ENCODE measurements at regions not wholly inside any gene's neighbourhood (a gene's known extent, or its start where the extent isn't known, plus 50 kb on each side); places are given as distances from the start of the nearest gene placed in this dataset.

DNA sequence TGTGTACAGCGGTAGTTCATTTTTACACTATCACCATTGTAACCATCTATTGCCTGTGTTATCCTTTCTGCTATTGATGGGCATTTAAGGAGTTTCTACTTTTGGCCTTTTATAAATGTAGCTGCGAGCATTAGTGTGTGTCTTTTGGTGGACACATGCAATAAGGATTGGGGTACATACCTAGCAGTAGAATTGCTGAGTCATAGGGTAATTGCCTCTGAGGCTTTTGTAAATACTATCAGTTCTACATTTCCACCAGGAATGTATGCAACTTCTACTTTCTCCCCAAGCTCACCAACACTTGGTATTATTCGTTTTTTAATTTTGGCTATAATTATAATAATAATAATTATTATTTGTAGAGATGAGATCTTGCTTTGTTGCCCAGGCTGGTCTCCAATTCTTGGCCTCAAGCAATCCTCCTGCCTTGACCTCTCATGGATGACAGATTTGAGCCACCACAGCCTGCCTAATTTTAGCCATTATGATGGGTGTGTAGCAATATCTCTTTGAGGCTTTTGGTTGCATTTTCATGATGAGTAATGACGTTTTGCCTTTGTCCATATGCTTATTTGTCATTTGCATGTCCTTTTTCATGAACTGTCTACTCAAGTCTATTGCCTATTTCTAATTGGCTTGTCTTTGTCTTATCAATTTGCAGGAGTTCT lies 277.0 kb downstream of the ACTR3B start:
- WGBS, 2 experiments (ENCODE audit: low coverage in 1 of 2, low lambda C conversion rate in 2 of 2, missing lambda C conversion rate in 2 of 2): 16 to 18% methylated on average over 4 of the region's 4 CpGs
- Histone ChIP-seq H4K20me1 (ENCODE audit: insufficient read depth) (no peaks in the 10 kb centered on the region), H3K9me3 (ENCODE audit: low read depth) (no peaks in the 10 kb centered on the region), H3K4me3 (no peak overlapping the region), H3K27ac (no peak overlapping the region), H3K4me2 (ENCODE audit: unreplicated experiment) (no peak overlapping the region), H3K4me1 (ENCODE audit: insufficient read depth) (no peaks in the 10 kb centered on the region), H3K9ac (no peak overlapping the region), H2AFZ (no peak overlapping the region), H3K36me3 (ENCODE audit: low read depth) (no peaks in the 10 kb centered on the region), H3K9me2 (ENCODE audit: insufficient read depth) (no peaks in the 10 kb centered on the region), H3K79me2 (ENCODE audit: insufficient read depth) (no peaks in the 10 kb centered on the region), H3F3A (ENCODE audit: insufficient read depth) (no peaks in the 10 kb centered on the region), H3K27me3 (replicated peaks; ENCODE audit: insufficient read depth) (no peaks in the 10 kb centered on the region)
- no peak for DNase-seq
- in situ Hi-C loops (cut with MboI): no loop called here
- TF ChIP-seq EZH2phosphoT487 (IDR thresholded peaks at IDR 0.05; ENCODE audit: insufficient read depth, low read depth) (no peak), EZH2 (IDR thresholded peaks at IDR 0.05; ENCODE audit: insufficient read depth, poor library complexity, severe bottlenecking) (no peak)

DNA sequence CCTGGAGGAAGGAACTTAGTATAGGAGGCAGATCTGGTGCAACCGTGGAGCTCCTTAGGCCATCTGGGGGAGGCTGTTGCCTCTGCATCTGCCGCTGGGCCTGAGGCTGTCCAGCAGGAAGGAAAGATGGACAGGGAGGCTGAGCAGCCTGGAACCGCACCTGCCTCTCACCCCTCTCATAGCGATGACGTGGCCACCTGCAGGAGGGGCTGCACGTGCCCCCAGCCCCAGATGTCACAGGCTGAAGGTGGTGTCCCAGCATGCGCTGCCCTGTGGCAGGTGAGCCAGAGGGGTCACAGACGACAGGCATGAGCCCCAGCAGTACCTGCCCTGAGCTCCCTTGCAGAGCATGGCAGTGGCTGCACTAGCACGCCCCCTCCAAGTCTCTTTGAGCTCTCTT lies 283.9 kb downstream of the ACTR3B start:
- Histone ChIP-seq H3K27ac (no peak overlapping the region), H3K79me2 (ENCODE audit: insufficient read depth) (no peaks in the 10 kb centered on the region), H2AFZ (no peak overlapping the region), H3K27me3 (replicated peaks; ENCODE audit: insufficient read depth) (no peaks in the 10 kb centered on the region), H4K20me1 (ENCODE audit: insufficient read depth) (no peaks in the 10 kb centered on the region), H3K9me3 (ENCODE audit: low read depth) (no peaks in the 10 kb centered on the region), H3K4me1 (ENCODE audit: insufficient read depth) (no peaks in the 10 kb centered on the region), H3K36me3 (ENCODE audit: low read depth) (no peaks in the 10 kb centered on the region), H3K9ac (no peak overlapping the region), H3K4me2 (ENCODE audit: unreplicated experiment) (no peak overlapping the region), H3F3A (ENCODE audit: insufficient read depth) (no peaks in the 10 kb centered on the region), H3K9me2 (ENCODE audit: insufficient read depth) (no peaks in the 10 kb centered on the region), H3K4me3 (no peak overlapping the region)
- no peak for DNase-seq
- in situ Hi-C loops (cut with MboI): no loop called here
- 21 to 31% methylated on average over 9 of the region's 9 CpGs for WGBS, 2 experiments (ENCODE audit: low coverage in 1 of 2, low lambda C conversion rate in 2 of 2, missing lambda C conversion rate in 2 of 2)
- TF ChIP-seq EZH2phosphoT487 (IDR thresholded peaks at IDR 0.05; ENCODE audit: insufficient read depth, low read depth): no peak
- no peak for TF ChIP-seq EZH2 (IDR thresholded peaks at IDR 0.05; ENCODE audit: insufficient read depth, poor library complexity, severe bottlenecking)

DNA sequence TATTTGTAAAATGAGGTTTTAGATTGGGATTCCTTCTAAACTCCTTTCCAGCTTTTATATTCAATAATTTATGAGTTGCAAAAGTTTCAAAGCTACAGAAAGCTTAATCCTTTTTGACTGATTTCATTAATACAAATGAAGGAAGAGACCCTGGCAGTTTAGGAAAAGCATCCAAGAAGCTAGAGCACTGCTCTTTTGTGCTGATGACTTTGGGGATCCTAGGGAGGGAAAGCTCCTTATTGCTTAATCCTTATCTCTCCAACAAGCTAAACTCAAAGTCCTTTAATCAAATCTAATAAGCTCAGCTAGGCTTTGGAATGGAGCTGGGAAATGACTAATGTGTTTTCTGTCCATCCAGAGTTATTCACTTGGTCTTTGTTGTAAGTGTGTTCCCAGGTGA lies 285.4 kb downstream of the ACTR3B start:
- H3K9ac ChIP-seq: no peak overlapping the region
- DNase-seq: no peak

DNA sequence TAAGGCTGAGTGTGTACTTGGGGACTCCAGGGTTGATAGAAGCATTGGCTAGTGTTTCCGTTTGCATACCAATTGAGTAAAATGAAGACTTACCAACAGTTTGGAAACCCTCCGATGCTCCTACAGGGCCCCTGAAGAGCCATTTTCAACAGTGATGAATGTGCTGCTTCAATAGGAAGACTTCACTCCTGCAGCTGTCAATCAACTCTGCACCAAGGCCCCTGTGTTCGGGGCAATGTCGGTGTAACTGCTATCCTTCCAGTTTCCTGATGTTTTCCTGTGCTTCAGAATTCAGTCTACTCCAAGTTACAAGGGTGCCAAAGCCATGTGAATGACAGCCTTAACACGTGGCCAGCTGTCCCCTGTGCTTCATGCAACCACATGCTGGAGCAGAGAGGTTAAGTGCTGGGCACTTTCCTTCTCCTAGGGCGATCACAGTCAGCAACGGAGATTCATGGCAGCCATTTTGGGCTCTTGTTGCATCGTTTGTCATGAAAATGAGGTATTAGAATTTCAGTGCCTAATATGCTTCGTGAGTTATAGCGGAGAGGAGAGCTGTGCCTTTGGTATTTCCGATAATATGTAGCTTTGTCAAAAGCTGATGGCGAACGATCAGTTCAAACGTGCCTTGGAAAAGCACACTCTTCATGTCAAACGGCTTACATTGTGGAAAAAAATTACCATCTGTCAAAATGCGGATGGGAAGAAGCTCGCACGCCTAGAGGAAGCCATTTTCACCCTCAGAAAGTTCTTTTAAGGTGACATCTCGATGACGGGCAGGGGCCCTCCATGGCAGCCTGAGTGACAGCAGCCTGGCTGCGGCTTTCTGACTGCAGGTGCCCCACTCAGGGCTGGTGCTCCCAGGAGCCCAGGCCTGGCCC lies 287.8 kb downstream of the ACTR3B start:
- H3K36me3 ChIP-seq (ENCODE audit: low read depth): no peaks in the 10 kb centered on the region
- in situ Hi-C loops (cut with MboI): no loop called here
- H2AFZ ChIP-seq: no peak overlapping the region
- TF ChIP-seq EZH2phosphoT487 (IDR thresholded peaks at IDR 0.05; ENCODE audit: insufficient read depth, low read depth) (no peak), EZH2 (IDR thresholded peaks at IDR 0.05; ENCODE audit: insufficient read depth, poor library complexity, severe bottlenecking) (no peak)
- no peaks in the 10 kb centered on the region for H3K4me1 ChIP-seq (ENCODE audit: insufficient read depth)
- no peak overlapping the region for H3K9ac ChIP-seq
- no peak overlapping the region for H3K4me2 ChIP-seq (ENCODE audit: unreplicated experiment)
- H3F3A ChIP-seq (ENCODE audit: insufficient read depth): no peaks in the 10 kb centered on the region
- H3K27me3 ChIP-seq (replicated peaks; ENCODE audit: insufficient read depth): no peaks in the 10 kb centered on the region
- H3K9me2 ChIP-seq (ENCODE audit: insufficient read depth): no peaks in the 10 kb centered on the region
- H3K9me3 ChIP-seq (ENCODE audit: low read depth): no peaks in the 10 kb centered on the region
- WGBS, 2 experiments (ENCODE audit: low coverage in 1 of 2, low lambda C conversion rate in 2 of 2, missing lambda C conversion rate in 2 of 2): 29 to 33% methylated on average over 21 of the region's 21 CpGs
- H3K79me2 ChIP-seq (ENCODE audit: insufficient read depth): no peaks in the 10 kb centered on the region
- no peak for DNase-seq
- H3K27ac ChIP-seq: no peak overlapping the region
- no peak overlapping the region for H3K4me3 ChIP-seq
- H4K20me1 ChIP-seq (ENCODE audit: insufficient read depth): no peaks in the 10 kb centered on the region

More for the DNA sequence above, 285.4 kb downstream of the ACTR3B start:
- H4K20me1 ChIP-seq (ENCODE audit: insufficient read depth): no peaks in the 10 kb centered on the region
- TF ChIP-seq EZH2 (IDR thresholded peaks at IDR 0.05; ENCODE audit: insufficient read depth, poor library complexity, severe bottlenecking) (no peak), EZH2phosphoT487 (IDR thresholded peaks at IDR 0.05; ENCODE audit: insufficient read depth, low read depth) (no peak)
- H3K9me3 ChIP-seq (ENCODE audit: low read depth): no peaks in the 10 kb centered on the region
- no peaks in the 10 kb centered on the region for H3K36me3 ChIP-seq (ENCODE audit: low read depth)
- no peaks in the 10 kb centered on the region for H3F3A ChIP-seq (ENCODE audit: insufficient read depth)
- H3K4me2 ChIP-seq (ENCODE audit: unreplicated experiment): no peak overlapping the region
- H2AFZ ChIP-seq: no peak overlapping the region
- H3K4me1 ChIP-seq (ENCODE audit: insufficient read depth): no peaks in the 10 kb centered on the region
- no peaks in the 10 kb centered on the region for H3K79me2 ChIP-seq (ENCODE audit: insufficient read depth)
- H3K9me2 ChIP-seq (ENCODE audit: insufficient read depth): no peaks in the 10 kb centered on the region
- H3K27ac ChIP-seq: no peak overlapping the region
- no peaks in the 10 kb centered on the region for H3K27me3 ChIP-seq (replicated peaks; ENCODE audit: insufficient read depth)
- no peak overlapping the region for H3K4me3 ChIP-seq
- in situ Hi-C loops (cut with MboI): no loop called here
